NCI-H2171 (cell line): ENCODE measurements at regions not wholly inside any gene's neighbourhood (a gene's known extent, or its start where the extent isn't known, plus 50 kb on each side); places are given as distances from the start of the nearest gene placed in this dataset.
A peak's percentile ranks its signal among the peaks of the same experiment; 100 is the strongest.

Experiments used
- DNase-seq: peaks from one replicate; lab custom pipeline; 2025; lab: John Stamatoyannopoulos, UW

GRCh38 chr7:125664625-125665024, 735.0 kb upstream of the POT1 start:
- DNase-seq = no peak

GRCh38 chr7:125663961-125664360, 734.3 kb upstream of the POT1 start:
- no peak for DNase-seq

GRCh38 chr7:125661677-125662076, 732.1 kb upstream of the POT1 start:
- DNase-seq = no peak

- no peak for DNase-seq
Measured at GRCh38 chr7:125661006-125661405, 731.4 kb upstream of the POT1 start.

GRCh38 chr7:125654076-125654475, 724.5 kb upstream of the POT1 start:
- DNase-seq = no peak

GRCh38 chr7:125651823-125652528, 722.4 kb upstream of the POT1 start:
- no peak for DNase-seq

GRCh38 chr7:125648543-125648942, 718.9 kb upstream of the POT1 start:
- no peak for DNase-seq

- DNase-seq = no peak
Measured at GRCh38 chr7:125645770-125646169, 716.1 kb upstream of the POT1 start.

GRCh38 chr7:125644109-125644508, 714.5 kb upstream of the POT1 start:
- DNase-seq = no peak

- DNase-seq = no peak
Measured at GRCh38 chr7:125643302-125643701, 713.7 kb upstream of the POT1 start.

GRCh38 chr7:125641884-125642283, 712.3 kb upstream of the POT1 start:
- no peak for DNase-seq

GRCh38 chr7:125636320-125636962, 706.8 kb upstream of the POT1 start:
- DNase-seq = no peak

- no peak for DNase-seq
Measured at GRCh38 chr7:125618516-125618915, 688.9 kb upstream of the POT1 start.

GRCh38 chr7:125611582-125611981, 682.0 kb upstream of the POT1 start:
- no peak for DNase-seq

- DNase-seq = no peak
Measured at GRCh38 chr7:125606671-125607070, 677.0 kb upstream of the POT1 start.

- DNase-seq = no peak
Measured at GRCh38 chr7:125605241-125605640, 675.6 kb upstream of the POT1 start.

GRCh38 chr7:125602441-125602840, 672.8 kb upstream of the POT1 start:
- no peak for DNase-seq

- DNase-seq = no peak
Measured at GRCh38 chr7:125599387-125599786, 669.8 kb upstream of the POT1 start.

- DNase-seq = no peak
Measured at GRCh38 chr7:125592331-125592730, 662.7 kb upstream of the POT1 start.

GRCh38 chr7:125573126-125573525, 643.5 kb upstream of the POT1 start:
- DNase-seq = no peak

GRCh38 chr7:125572414-125572813, 642.8 kb upstream of the POT1 start:
- DNase-seq = no peak

GRCh38 chr7:125568799-125569198, 639.2 kb upstream of the POT1 start:
- DNase-seq = no peak

GRCh38 chr7:125567686-125568085, 638.1 kb upstream of the POT1 start:
- DNase-seq = no peak

- DNase-seq = peak; percentile 53
Measured at GRCh38 chr7:125563964-125564529, 634.4 kb upstream of the POT1 start.
